ENCODE measurements at regions not wholly inside any gene's neighbourhood (a gene's known extent, or its start where the extent isn't known, plus 50 kb on each side); places are given as distances from the start of the nearest gene placed in this dataset.

GRCh38 chr5:176170084-176170483, 68.1 kb upstream of the SIMC1 start:
- Histone ChIP-seq H3K4me3 (no peak overlapping the region), H3K36me3 (no peaks in the 10 kb centered on the region), H3K27ac (no peak overlapping the region), H3K27me3 (replicated peaks) (peaks cover 2% of the 10 kb centered on the region; the same call in 1 of the 2 replicates), H3K4me1 (replicated peaks) (no peaks in the 10 kb centered on the region), H3K9me3 (replicated peaks) (no peaks in the 10 kb centered on the region)
- DNase-seq (ENCODE audit: low read depth in 1 of 2, low spot score in 2 of 2) = no peak

GRCh38 chr5:176171171-176171760, 67.0 kb upstream of the SIMC1 start:
- H3K36me3 ChIP-seq = no peaks in the 10 kb centered on the region
- peaks cover 4% of the 10 kb centered on the region for H3K27me3 ChIP-seq (replicated peaks)
- no peaks in the 10 kb centered on the region for H3K9me3 ChIP-seq (replicated peaks)
- no peak overlapping the region for H3K27ac ChIP-seq
- H3K4me1 ChIP-seq (replicated peaks) = no peaks in the 10 kb centered on the region
- DNase-seq (ENCODE audit: low read depth in 1 of 2, low spot score in 2 of 2) = no peak
- no peak overlapping the region for H3K4me3 ChIP-seq

GRCh38 chr5:176172246-176172645, 66.0 kb upstream of the SIMC1 start:
- Histone ChIP-seq H3K27ac (no peak overlapping the region), H3K27me3 (replicated peaks) (peaks cover 7% of the 10 kb centered on the region), H3K4me3 (no peak overlapping the region), H3K4me1 (replicated peaks) (no peaks in the 10 kb centered on the region), H3K9me3 (replicated peaks) (no peaks in the 10 kb centered on the region), H3K36me3 (no peaks in the 10 kb centered on the region)
- DNase-seq (ENCODE audit: low read depth in 1 of 2, low spot score in 2 of 2) = no peak

GRCh38 chr5:176173647-176174046, 64.6 kb upstream of the SIMC1 start:
- H3K27ac ChIP-seq = no peak overlapping the region
- no peak overlapping the region for H3K4me3 ChIP-seq
- H3K9me3 ChIP-seq (replicated peaks) = no peaks in the 10 kb centered on the region
- H3K4me1 ChIP-seq (replicated peaks) = no peaks in the 10 kb centered on the region
- H3K27me3 ChIP-seq (replicated peaks) = peaks cover 7% of the 10 kb centered on the region; the same call in 1 of the 2 replicates
- H3K36me3 ChIP-seq = no peaks in the 10 kb centered on the region
- DNase-seq (ENCODE audit: low read depth in 1 of 2, low spot score in 2 of 2) = no peak

GRCh38 chr5:176174345-176175025, 63.7 kb upstream of the SIMC1 start:
- H3K36me3 ChIP-seq = no peaks in the 10 kb centered on the region
- no peaks in the 10 kb centered on the region for H3K4me1 ChIP-seq (replicated peaks)
- no peak overlapping the region for H3K27ac ChIP-seq
- no peaks in the 10 kb centered on the region for H3K9me3 ChIP-seq (replicated peaks)
- DNase-seq (ENCODE audit: low read depth in 1 of 2, low spot score in 2 of 2) = no peak
- peaks cover 7% of the 10 kb centered on the region; the same call in 1 of the 2 replicates for H3K27me3 ChIP-seq (replicated peaks)
- H3K4me3 ChIP-seq = no peak overlapping the region

- H3K4me3 ChIP-seq = no peak overlapping the region
- no peaks in the 10 kb centered on the region for H3K4me1 ChIP-seq (replicated peaks)
- no peak overlapping the region for H3K27ac ChIP-seq
- H3K9me3 ChIP-seq (replicated peaks) = no peaks in the 10 kb centered on the region
- H3K27me3 ChIP-seq (replicated peaks) = peaks cover 7% of the 10 kb centered on the region
- H3K36me3 ChIP-seq = no peaks in the 10 kb centered on the region
- DNase-seq (ENCODE audit: low read depth in 1 of 2, low spot score in 2 of 2) = no peak
These were observed 62.9 kb upstream of the SIMC1 start for GRCh38 chr5:176175101-176175852.

- H3K27ac ChIP-seq = no peak overlapping the region
- H3K27me3 ChIP-seq (replicated peaks) = peaks cover 7% of the 10 kb centered on the region
- no peak overlapping the region for H3K4me3 ChIP-seq
- no peaks in the 10 kb centered on the region for H3K9me3 ChIP-seq (replicated peaks)
- DNase-seq (ENCODE audit: low read depth in 1 of 2, low spot score in 2 of 2) = no peak
- H3K4me1 ChIP-seq (replicated peaks) = no peaks in the 10 kb centered on the region
- no peaks in the 10 kb centered on the region for H3K36me3 ChIP-seq
These were observed 62.0 kb upstream of the SIMC1 start for GRCh38 chr5:176176231-176176630.

- Histone ChIP-seq H3K4me3 (no peak overlapping the region), H3K27ac (no peak overlapping the region), H3K27me3 (replicated peaks) (peaks cover 5% of the 10 kb centered on the region), H3K4me1 (replicated peaks) (no peaks in the 10 kb centered on the region), H3K9me3 (replicated peaks) (no peaks in the 10 kb centered on the region), H3K36me3 (no peaks in the 10 kb centered on the region)
- DNase-seq (ENCODE audit: low read depth in 1 of 2, low spot score in 2 of 2) = peak in 1 of 2 experiments; percentile 41
These were observed 59.4 kb upstream of the SIMC1 start for GRCh38 chr5:176178789-176179188.

- H3K4me3 ChIP-seq = no peak overlapping the region
- no peaks in the 10 kb centered on the region for H3K36me3 ChIP-seq
- no peak for DNase-seq (ENCODE audit: low read depth in 1 of 2, low spot score in 2 of 2)
- no peaks in the 10 kb centered on the region for H3K4me1 ChIP-seq (replicated peaks)
- no peaks in the 10 kb centered on the region for H3K9me3 ChIP-seq (replicated peaks)
- peaks cover 11% of the 10 kb centered on the region for H3K27me3 ChIP-seq (replicated peaks)
- no peak overlapping the region for H3K27ac ChIP-seq
These were observed 57.9 kb upstream of the SIMC1 start for GRCh38 chr5:176180339-176180738.

- Histone ChIP-seq H3K27ac (no peak overlapping the region), H3K4me3 (no peak overlapping the region), H3K9me3 (replicated peaks) (no peaks in the 10 kb centered on the region), H3K36me3 (no peaks in the 10 kb centered on the region), H3K27me3 (replicated peaks) (peaks cover 11% of the 10 kb centered on the region), H3K4me1 (replicated peaks) (no peaks in the 10 kb centered on the region)
- no peak for DNase-seq (ENCODE audit: low read depth in 1 of 2, low spot score in 2 of 2)
These were observed 57.4 kb upstream of the SIMC1 start for GRCh38 chr5:176180781-176181180.

- Histone ChIP-seq H3K27ac (no peak overlapping the region), H3K4me1 (replicated peaks) (no peaks in the 10 kb centered on the region), H3K36me3 (no peaks in the 10 kb centered on the region), H3K9me3 (replicated peaks) (no peaks in the 10 kb centered on the region), H3K4me3 (no peak overlapping the region), H3K27me3 (replicated peaks) (peaks cover 13% of the 10 kb centered on the region)
- DNase-seq (ENCODE audit: low read depth in 1 of 2, low spot score in 2 of 2) = no peak
These were observed 56.9 kb upstream of the SIMC1 start for GRCh38 chr5:176181271-176181855.

- Histone ChIP-seq H3K4me1 (replicated peaks) (no peaks in the 10 kb centered on the region), H3K27ac (no peak overlapping the region), H3K36me3 (no peaks in the 10 kb centered on the region), H3K9me3 (replicated peaks) (no peaks in the 10 kb centered on the region), H3K27me3 (replicated peaks) (peaks cover 14% of the 10 kb centered on the region), H3K4me3 (no peak overlapping the region)
- no peak for DNase-seq (ENCODE audit: low read depth in 1 of 2, low spot score in 2 of 2)
These were observed 54.7 kb upstream of the SIMC1 start for GRCh38 chr5:176183321-176184074.

GRCh38 chr5:176184608-176185132, 53.6 kb upstream of the SIMC1 start:
- H3K4me3 ChIP-seq = no peak overlapping the region
- no peak overlapping the region for H3K27ac ChIP-seq
- DNase-seq (ENCODE audit: low read depth in 1 of 2, low spot score in 2 of 2) = no peak
- peaks cover 14% of the 10 kb centered on the region for H3K27me3 ChIP-seq (replicated peaks)
- H3K36me3 ChIP-seq = no peaks in the 10 kb centered on the region
- H3K9me3 ChIP-seq (replicated peaks) = no peaks in the 10 kb centered on the region
- no peaks in the 10 kb centered on the region for H3K4me1 ChIP-seq (replicated peaks)

Measured in SJSA1 (cell line).